ENCODE measurements at regions not wholly inside any gene's neighbourhood (a gene's known extent, or its start where the extent isn't known, plus 50 kb on each side); places are given as distances from the start of the nearest gene placed in this dataset.

DNA sequence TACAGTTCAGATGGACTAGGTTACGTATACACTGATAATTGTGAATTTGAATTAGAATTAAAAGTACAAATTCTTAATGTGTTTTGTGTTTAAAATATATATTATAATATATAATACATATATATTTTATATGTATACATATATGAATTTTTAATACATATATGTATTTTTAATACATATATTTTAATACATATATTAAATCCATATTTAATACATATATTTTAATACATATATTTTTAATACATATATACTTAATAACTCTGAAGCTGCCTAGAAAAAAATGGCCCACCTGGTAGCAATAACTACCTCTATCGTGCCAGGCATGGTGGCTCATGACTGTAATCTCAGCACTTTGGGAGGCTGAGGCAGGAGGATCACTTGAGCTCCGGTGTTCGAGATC, 179.1 kb upstream of the SAMSN1 start:
- TF ChIP-seq, protein P1, sequence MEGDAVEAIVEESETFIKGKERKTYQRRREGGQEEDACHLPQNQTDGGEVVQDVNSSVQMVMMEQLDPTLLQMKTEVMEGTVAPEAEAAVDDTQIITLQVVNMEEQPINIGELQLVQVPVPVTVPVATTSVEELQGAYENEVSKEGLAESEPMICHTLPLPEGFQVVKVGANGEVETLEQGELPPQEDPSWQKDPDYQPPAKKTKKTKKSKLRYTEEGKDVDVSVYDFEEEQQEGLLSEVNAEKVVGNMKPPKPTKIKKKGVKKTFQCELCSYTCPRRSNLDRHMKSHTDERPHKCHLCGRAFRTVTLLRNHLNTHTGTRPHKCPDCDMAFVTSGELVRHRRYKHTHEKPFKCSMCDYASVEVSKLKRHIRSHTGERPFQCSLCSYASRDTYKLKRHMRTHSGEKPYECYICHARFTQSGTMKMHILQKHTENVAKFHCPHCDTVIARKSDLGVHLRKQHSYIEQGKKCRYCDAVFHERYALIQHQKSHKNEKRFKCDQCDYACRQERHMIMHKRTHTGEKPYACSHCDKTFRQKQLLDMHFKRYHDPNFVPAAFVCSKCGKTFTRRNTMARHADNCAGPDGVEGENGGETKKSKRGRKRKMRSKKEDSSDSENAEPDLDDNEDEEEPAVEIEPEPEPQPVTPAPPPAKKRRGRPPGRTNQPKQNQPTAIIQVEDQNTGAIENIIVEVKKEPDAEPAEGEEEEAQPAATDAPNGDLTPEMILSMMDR (IDR thresholded peaks at IDR 0.05; ENCODE audit: low read depth, low read length): no peak
- TF ChIP-seq POLR2A (IDR thresholded peaks at IDR 0.05; ENCODE audit: extremely low read depth, insufficient read length): no peak
